ENCODE measurements at regions not wholly inside any gene's neighbourhood (a gene's known extent, or its start where the extent isn't known, plus 50 kb on each side); places are given as distances from the start of the nearest gene placed in this dataset.

DNA sequence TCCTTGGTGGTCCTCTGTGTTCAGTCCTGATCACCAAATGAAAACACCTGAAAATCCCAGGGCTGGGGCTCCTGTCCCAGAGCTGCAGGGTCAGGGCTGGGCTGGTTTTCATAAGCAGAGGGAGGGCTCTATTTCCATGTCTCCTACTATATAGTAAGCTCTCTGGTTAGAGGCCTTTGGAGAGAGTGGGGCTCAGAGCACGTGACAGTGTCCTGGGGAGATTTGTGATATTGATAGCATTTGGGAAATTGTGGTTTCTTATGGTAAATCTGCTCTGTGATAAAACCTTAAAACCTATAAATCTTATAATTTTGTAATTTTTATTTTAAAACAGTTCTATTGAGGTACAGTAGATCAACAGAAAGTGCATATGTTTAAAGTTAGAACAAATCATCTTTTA is 1202.2 kb downstream of the TMEM121 start:
- FAIRE-seq = no peak
- DNase-seq (ENCODE audit: low read depth, low spot score) = no peak
- H3K9ac ChIP-seq (replicated peaks; ENCODE audit: extremely low read depth, insufficient read depth, low read length) = no peak overlapping the region
- no peak overlapping the region for H3K4me3 ChIP-seq (replicated peaks in 1 of 3; ENCODE audit: insufficient read depth in 1 of 3, low read depth in 1 of 3, low read length in 3 of 3)
- CTCF ChIA-PET = no interaction called here
- dilution Hi-C loops (cut with MboI; ENCODE audit: extremely low pct_ligation_motif_present, low sequenced_read_pairs) = no loop called here
- H3K79me2 ChIP-seq (ENCODE audit: control insufficient read depth, insufficient read depth, low read length) = no peaks in the 10 kb centered on the region
- no peaks in the 10 kb centered on the region for H3K36me3 ChIP-seq (ENCODE audit: control insufficient read depth in 2 of 2, extremely low read depth in 1 of 2, insufficient read depth in 2 of 2, low read length in 2 of 2)
- TF ChIP-seq POLR2A (IDR thresholded peaks at IDR 0.05; ENCODE audit: low read depth, low read length) (no peak), POLR2AphosphoS5 (IDR thresholded peaks at IDR 0.05; ENCODE audit: insufficient read depth, low read depth, low read length) (no peak)
- no peaks in the 10 kb centered on the region for H3K9me1 ChIP-seq (replicated peaks; ENCODE audit: control insufficient read depth, extremely low read depth, insufficient read depth, low read length)
- H4K20me1 ChIP-seq (replicated peaks; ENCODE audit: control insufficient read depth, extremely low read depth, insufficient read depth, low read length) = no peaks in the 10 kb centered on the region
- no peak overlapping the region for H3K27ac ChIP-seq (ENCODE audit: insufficient read depth, low read depth, low read length)
- no peaks in the 10 kb centered on the region for H3K4me1 ChIP-seq (ENCODE audit: control insufficient read depth, extremely low read depth, insufficient read depth, low read length)
- BruUV-seq (replicated peaks) = no TSS peak
- no peaks in the 10 kb centered on the region for H3K9me3 ChIP-seq (replicated peaks; ENCODE audit: control insufficient read depth, insufficient read depth, low read length)
- H3K27me3 ChIP-seq (ENCODE audit: control insufficient read depth in 2 of 2, insufficient read depth in 2 of 2, low read length in 2 of 2) = no peaks in the 10 kb centered on the region
- POLR2A ChIA-PET = no interaction called here
- H3K4me2 ChIP-seq (ENCODE audit: insufficient read depth, low read length) = no peak overlapping the region
- intact Hi-C loops (cut with micrococcal nuclease) = no loop called here
- no peak overlapping the region for H2AFZ ChIP-seq (ENCODE audit: low read depth, low read length)

DNA sequence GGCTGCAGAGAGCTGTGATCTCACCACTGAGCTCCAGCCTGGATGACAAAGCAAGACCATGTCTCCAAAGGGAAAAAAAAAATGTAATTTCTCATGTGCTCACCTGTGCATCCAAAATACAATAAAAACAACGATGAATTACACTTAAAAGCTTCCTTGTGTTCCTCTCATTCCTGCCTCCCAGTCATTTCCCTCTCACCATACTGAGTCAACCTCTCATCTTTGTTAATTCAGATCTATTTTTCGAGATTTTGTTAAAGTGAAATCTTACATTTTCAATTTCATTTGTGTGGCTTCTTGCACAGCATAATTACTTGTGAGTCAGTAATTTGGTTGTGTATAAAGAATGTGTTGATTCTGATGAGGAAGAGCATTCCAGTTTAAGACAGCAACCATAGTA is 1203.2 kb downstream of the TMEM121 start:
- Histone ChIP-seq H3K4me2 (ENCODE audit: insufficient read depth, low read length) (no peak overlapping the region), H3K4me1 (ENCODE audit: control insufficient read depth, extremely low read depth, insufficient read depth, low read length) (no peaks in the 10 kb centered on the region), H3K9ac (replicated peaks; ENCODE audit: extremely low read depth, insufficient read depth, low read length) (no peak overlapping the region), H3K9me1 (replicated peaks; ENCODE audit: control insufficient read depth, extremely low read depth, insufficient read depth, low read length) (no peaks in the 10 kb centered on the region), H3K36me3 (ENCODE audit: control insufficient read depth in 2 of 2, extremely low read depth in 1 of 2, insufficient read depth in 2 of 2, low read length in 2 of 2) (no peaks in the 10 kb centered on the region), H4K20me1 (replicated peaks; ENCODE audit: control insufficient read depth, extremely low read depth, insufficient read depth, low read length) (no peaks in the 10 kb centered on the region), H3K4me3 (replicated peaks in 1 of 3; ENCODE audit: insufficient read depth in 1 of 3, low read depth in 1 of 3, low read length in 3 of 3) (no peak overlapping the region), H3K9me3 (replicated peaks; ENCODE audit: control insufficient read depth, insufficient read depth, low read length) (no peaks in the 10 kb centered on the region), H3K27ac (ENCODE audit: insufficient read depth, low read depth, low read length) (no peak overlapping the region), H3K27me3 (ENCODE audit: control insufficient read depth in 2 of 2, insufficient read depth in 2 of 2, low read length in 2 of 2) (no peaks in the 10 kb centered on the region), H2AFZ (ENCODE audit: low read depth, low read length) (no peak overlapping the region), H3K79me2 (ENCODE audit: control insufficient read depth, insufficient read depth, low read length) (no peaks in the 10 kb centered on the region)
- ChIA-PET POLR2A (no interaction called here), CTCF (no interaction called here)
- TF ChIP-seq, protein P1, sequence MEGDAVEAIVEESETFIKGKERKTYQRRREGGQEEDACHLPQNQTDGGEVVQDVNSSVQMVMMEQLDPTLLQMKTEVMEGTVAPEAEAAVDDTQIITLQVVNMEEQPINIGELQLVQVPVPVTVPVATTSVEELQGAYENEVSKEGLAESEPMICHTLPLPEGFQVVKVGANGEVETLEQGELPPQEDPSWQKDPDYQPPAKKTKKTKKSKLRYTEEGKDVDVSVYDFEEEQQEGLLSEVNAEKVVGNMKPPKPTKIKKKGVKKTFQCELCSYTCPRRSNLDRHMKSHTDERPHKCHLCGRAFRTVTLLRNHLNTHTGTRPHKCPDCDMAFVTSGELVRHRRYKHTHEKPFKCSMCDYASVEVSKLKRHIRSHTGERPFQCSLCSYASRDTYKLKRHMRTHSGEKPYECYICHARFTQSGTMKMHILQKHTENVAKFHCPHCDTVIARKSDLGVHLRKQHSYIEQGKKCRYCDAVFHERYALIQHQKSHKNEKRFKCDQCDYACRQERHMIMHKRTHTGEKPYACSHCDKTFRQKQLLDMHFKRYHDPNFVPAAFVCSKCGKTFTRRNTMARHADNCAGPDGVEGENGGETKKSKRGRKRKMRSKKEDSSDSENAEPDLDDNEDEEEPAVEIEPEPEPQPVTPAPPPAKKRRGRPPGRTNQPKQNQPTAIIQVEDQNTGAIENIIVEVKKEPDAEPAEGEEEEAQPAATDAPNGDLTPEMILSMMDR (IDR thresholded peaks at IDR 0.05; ENCODE audit: extremely low read depth in 1 of 2, insufficient read depth in 1 of 2, low read depth in 1 of 2, low read length in 2 of 2) = no peak
- TF ChIP-seq POLR2A (IDR thresholded peaks at IDR 0.05; ENCODE audit: low read depth, low read length) (no peak), MYC (IDR thresholded peaks at IDR 0.05; ENCODE audit: low read depth, low read length) (no peak), EZH2 (IDR thresholded peaks at IDR 0.05; ENCODE audit: borderline replicate concordance, low read depth, low read length, severe bottlenecking) (no peak), POLR2AphosphoS5 (IDR thresholded peaks at IDR 0.05; ENCODE audit: insufficient read depth, low read depth, low read length) (no peak), JUN (IDR thresholded peaks at IDR 0.05; ENCODE audit: borderline replicate concordance, insufficient read depth, insufficient read length, low read depth) (no peak), FOS (IDR thresholded peaks at IDR 0.05; ENCODE audit: borderline replicate concordance, insufficient read depth, low read length) (no peak), GATA2 (IDR thresholded peaks at IDR 0.05; ENCODE audit: insufficient read depth, insufficient read length, low read depth, low read length) (no peak)
- TF ChIP-seq, protein P2, sequence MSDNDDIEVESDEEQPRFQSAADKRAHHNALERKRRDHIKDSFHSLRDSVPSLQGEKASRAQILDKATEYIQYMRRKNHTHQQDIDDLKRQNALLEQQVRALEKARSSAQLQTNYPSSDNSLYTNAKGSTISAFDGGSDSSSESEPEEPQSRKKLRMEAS (IDR thresholded peaks at IDR 0.05; ENCODE audit: insufficient read depth, insufficient read length) = no peak
- DNase-seq (ENCODE audit: low read depth, low spot score) (no peak), FAIRE-seq (no peak)
- BruUV-seq (replicated peaks) = no TSS peak
- intact Hi-C loops (cut with micrococcal nuclease) = no loop called here
- dilution Hi-C loops (cut with MboI; ENCODE audit: extremely low pct_ligation_motif_present, low sequenced_read_pairs) = no loop called here

All from endothelial cell of umbilical vein (primary cell).